ENCODE measurements at regions not wholly inside any gene's neighbourhood (a gene's known extent, or its start where the extent isn't known, plus 50 kb on each side); places are given as distances from the start of the nearest gene placed in this dataset.

DNA sequence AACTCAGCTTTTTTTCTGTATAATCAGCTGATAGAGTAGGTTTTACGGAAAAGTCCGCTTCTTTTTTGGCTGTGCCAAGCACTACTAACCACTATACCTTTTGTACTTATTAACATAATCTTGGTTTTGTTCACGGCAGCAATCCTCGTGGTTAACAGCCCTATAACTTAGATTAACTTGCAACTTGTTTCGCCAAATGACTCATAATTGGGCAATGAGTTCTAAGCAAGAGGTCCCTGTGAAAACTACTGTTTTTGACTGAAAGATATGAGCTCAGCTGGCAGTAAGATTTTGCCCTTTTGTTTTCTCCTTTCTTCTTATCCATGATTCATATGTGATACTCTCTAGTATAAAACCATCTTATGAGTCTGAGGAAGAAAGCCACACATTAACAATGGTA is 345.0 kb upstream of the PCDH15 start:
- DNase-seq, result no peak

- DNase-seq, result no peak
Measured at GRCh38 chr10:55144001-55144400, 343.0 kb upstream of the PCDH15 start.

- no peak for DNase-seq
Measured at GRCh38 chr10:55141892-55142291, 340.9 kb upstream of the PCDH15 start.

DNA sequence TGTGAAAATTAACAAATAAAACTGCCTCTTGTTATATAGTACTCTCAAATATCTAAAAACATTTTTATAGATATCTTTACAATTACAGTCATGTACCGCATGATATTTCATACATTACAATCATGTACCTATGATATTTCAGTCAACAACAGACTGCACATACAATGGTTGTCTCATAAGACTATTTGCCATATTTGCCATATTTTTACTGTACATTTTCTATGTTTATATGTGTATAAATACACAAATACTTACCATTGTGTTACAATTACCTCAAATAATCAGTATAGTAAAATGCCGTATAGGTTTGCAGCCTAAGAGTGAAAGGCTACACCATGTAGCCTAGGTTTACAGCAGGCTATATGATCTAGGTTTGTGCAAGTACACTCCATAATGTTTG is 336.0 kb upstream of the PCDH15 start:
- no peak for DNase-seq

DNA sequence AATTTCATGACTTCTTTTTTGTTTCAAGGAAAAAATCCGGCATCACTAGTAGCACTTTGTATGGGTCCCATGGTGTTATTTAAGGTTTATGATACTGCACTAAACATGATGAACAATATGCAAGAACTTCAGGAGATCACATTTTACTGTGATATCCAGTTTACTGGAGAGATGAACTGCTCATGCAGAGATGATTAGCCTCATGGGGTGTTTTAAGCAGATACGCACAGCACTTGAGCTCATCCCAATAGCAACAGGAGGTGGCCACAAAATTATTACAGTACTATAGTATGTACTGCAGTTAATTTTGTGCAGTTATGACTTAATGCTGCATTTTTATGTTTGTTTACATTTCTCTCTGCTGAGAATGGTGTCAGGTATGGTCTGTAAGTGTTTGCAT is 303.7 kb upstream of the PCDH15 start:
- DNase-seq, result no peak

DNA sequence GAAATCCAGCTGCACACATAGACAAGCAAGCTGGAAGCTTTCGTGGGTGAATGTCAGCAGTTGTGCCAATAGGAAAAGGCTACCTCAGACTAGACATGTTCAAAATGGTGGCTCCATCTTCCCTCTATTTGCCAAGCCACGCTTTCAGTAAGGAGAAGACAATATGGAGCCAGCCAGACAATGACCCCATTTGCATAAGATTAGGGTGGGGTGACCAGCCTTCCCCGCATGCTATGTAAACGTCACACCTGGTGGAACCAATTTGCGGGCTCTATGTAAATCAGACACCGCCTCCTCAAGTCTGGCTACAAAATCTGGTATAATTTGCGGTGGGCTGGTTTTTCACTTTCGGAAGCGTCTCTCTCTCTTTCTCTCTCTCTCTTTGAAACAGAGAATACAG is 297.4 kb upstream of the PCDH15 start:
- no peak for DNase-seq

GRCh38 chr10:55091691-55092328 is 290.8 kb upstream of the PCDH15 start:
- DNase-seq, result no peak

GRCh38 chr10:55078121-55078520 is 277.1 kb upstream of the PCDH15 start:
- DNase-seq, result no peak

- DNase-seq, result no peak
Measured at GRCh38 chr10:55065185-55065584, 264.2 kb upstream of the PCDH15 start.

GRCh38 chr10:55063811-55064210 is 262.8 kb upstream of the PCDH15 start:
- no peak for DNase-seq

GRCh38 chr10:55062349-55062748 is 261.3 kb upstream of the PCDH15 start:
- DNase-seq, result no peak

- DNase-seq, result no peak
Measured at GRCh38 chr10:55058800-55059199, 257.8 kb upstream of the PCDH15 start.

GRCh38 chr10:55051515-55051914 is 250.5 kb upstream of the PCDH15 start:
- DNase-seq, result no peak

- DNase-seq, result no peak
Measured at GRCh38 chr10:55048830-55049498, 247.9 kb upstream of the PCDH15 start.

- no peak for DNase-seq
Measured at GRCh38 chr10:55043540-55043939, 242.5 kb upstream of the PCDH15 start.

DNA sequence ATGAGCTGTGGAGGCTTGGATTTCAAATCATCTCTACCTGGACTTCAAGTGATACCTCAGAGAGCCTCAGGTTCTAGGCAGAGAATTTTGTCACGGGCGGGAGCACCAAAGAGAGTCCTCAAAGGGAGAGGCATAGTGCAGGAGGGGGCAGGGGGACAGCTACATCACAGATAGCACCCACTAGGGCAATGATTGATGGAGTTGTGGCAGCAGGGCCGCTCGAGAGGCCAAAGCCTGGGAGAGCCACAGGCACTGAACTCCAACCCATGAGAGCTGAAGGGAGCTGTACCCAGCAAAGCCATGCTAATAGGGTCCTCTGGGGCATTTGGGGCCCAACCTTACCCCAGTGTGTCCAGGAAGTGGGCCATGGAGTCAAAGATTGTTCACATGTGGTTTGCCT is 232.0 kb upstream of the PCDH15 start:
- no peak for DNase-seq

- no peak for DNase-seq
Measured at GRCh38 chr10:55024713-55025112, 223.7 kb upstream of the PCDH15 start.

- no peak for DNase-seq
Measured at GRCh38 chr10:55019439-55019838, 218.4 kb upstream of the PCDH15 start.

DNA sequence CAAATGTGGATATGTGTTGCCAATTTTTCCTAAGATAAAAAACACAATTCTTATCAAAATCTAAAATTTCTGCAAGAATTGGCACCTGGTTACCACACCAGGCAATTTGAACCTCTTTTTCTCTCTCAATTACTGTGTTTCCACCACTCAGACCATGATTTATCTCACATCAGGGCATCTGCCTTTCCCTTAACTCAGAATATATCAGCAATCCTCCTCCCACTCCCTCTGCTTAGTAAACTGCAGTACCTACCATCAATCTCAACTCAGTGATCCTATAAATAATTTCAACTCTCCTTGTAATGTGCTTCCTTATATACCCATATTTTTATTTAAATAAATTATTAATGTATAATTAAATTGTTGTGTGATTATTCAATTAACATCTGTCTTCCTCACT is 212.3 kb upstream of the PCDH15 start:
- DNase-seq, result no peak

DNA sequence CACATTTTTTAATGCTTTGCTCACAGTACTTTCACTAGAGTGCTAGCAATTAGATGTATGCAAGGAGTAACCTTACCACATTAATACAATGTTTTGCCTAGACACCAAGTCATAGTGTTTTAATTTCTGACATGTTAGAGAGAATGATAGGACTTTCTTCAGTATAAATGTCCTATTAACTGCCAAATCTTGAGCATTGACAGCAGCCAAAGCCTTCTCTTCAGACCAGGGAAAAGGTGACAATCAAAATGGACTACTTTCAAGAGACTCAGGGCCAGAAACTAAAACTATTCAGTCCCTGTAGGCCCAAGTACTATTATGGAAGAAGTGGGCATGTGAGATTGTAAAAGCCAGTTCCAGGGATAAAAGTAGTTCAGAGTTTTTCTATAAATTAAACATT is 201.4 kb upstream of the PCDH15 start:
- no peak for DNase-seq

GRCh38 chr10:55001422-55001821 is 200.4 kb upstream of the PCDH15 start:
- no peak for DNase-seq

GRCh38 chr10:54993148-54993547 is 192.1 kb upstream of the PCDH15 start:
- DNase-seq, result no peak

DNA sequence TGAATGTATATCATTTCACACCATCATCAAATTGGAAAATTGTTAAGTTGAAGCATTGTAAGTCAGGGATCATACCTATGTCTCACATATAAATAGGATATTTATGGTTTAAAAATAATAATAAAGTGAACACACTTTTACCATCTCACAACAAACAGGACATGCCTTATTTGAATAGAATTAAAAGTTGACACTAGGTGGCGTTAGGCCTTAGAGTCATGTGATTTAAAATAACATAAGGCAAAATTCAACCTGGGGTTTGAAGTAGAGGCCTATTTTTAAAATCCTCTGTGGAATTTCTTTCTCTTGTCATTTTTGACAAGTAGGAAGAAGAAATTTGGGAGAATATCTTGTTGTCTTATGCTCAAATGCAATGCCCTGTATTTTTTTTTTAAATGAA is 184.7 kb upstream of the PCDH15 start:
- DNase-seq, result no peak

GRCh38 chr10:54983255-54983654 is 182.2 kb upstream of the PCDH15 start:
- DNase-seq, result no peak

Measured in right kidney (tissue), 1 donor.